ENCODE measurements at regions not wholly inside any gene's neighbourhood (a gene's known extent, or its start where the extent isn't known, plus 50 kb on each side); places are given as distances from the start of the nearest gene placed in this dataset.

DNA sequence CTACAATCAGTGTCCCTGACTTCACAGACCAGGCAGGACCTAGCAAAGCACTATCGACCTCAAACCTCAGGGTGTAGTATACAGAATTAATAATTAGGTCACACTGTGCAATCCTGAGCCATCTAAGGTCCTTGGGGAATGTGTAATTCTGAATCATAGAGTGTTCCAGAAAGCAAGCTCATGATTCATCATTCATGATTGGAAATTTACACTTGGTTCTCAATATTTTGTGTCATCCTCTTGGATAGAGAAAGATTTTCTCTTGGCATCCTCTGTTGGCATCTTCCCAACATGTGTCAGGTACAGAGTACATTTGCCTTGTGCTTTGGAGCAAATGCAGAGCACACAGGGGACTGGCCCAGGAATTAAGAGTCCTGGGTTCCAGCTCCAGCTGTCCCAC lies 245.0 kb upstream of the NT5C1B start:
- intact Hi-C loops (cut with DNase I): no loop called here
- no peak for TF ChIP-seq POLR2A (IDR thresholded peaks at IDR 0.05)
- TF ChIP-seq EP300 (IDR thresholded peaks at IDR 0.05): no peak
- no peak for TF ChIP-seq CTCF (IDR thresholded peaks at IDR 0.05)
- Histone ChIP-seq H3K9me3 (no peaks in the 10 kb centered on the region), H3K4me1 (ENCODE audit: insufficient read depth) (peaks cover 4% of the 10 kb centered on the region), H3K36me3 (no peaks in the 10 kb centered on the region), H3K27ac (no peak overlapping the region), H3K27me3 (no peaks in the 10 kb centered on the region), H3K4me3 (no peak overlapping the region)
- DNase-seq: no peak
- 87 to 92% (median 90%) methylated on average over 1 of the region's 1 CpG for WGBS, 3 donors

DNA sequence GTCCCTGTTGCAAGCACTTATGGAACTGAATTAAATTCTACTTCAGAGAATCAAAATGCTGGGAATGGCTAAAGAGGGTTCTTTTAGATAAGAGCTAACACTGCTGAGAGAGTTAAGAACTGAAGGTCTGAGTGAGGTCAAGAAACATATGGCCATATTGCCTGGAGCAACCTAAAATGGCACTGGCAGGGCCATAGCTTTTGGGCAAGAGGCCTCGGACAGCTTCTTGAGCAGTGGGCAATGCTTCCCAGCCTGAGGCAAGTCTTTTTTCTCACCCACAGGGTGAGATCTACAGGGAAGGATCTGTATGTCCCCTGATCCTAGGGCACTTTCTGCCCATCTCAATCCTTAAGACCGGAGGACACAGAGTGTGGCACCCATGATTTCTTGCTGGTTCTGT lies 244.6 kb upstream of the NT5C1B start:
- intact Hi-C loops (cut with DNase I): no loop called here
- no peak for DNase-seq
- Histone ChIP-seq H3K27ac (no peak overlapping the region), H3K27me3 (no peaks in the 10 kb centered on the region), H3K4me1 (ENCODE audit: insufficient read depth) (peaks cover 4% of the 10 kb centered on the region), H3K36me3 (no peaks in the 10 kb centered on the region), H3K9me3 (no peaks in the 10 kb centered on the region), H3K4me3 (no peak overlapping the region)
- TF ChIP-seq POLR2A (IDR thresholded peaks at IDR 0.05): no peak
- TF ChIP-seq CTCF (IDR thresholded peaks at IDR 0.05): no peak
- no peak for TF ChIP-seq EP300 (IDR thresholded peaks at IDR 0.05)
- WGBS, 3 donors: 95 to 98% (median 97%) methylated on average over 2 of the region's 2 CpGs

GRCh38 chr2:18831916-18832510 lies 242.6 kb upstream of the NT5C1B start:
- Histone ChIP-seq H3K27ac (no peak overlapping the region), H3K4me3 (no peak overlapping the region), H3K27me3 (no peaks in the 10 kb centered on the region), H3K4me1 (ENCODE audit: insufficient read depth) (peaks cover 4% of the 10 kb centered on the region), H3K9me3 (no peaks in the 10 kb centered on the region), H3K36me3 (no peaks in the 10 kb centered on the region)
- no peak for DNase-seq
- no peak for TF ChIP-seq EP300 (IDR thresholded peaks at IDR 0.05)
- TF ChIP-seq CTCF (IDR thresholded peaks at IDR 0.05): no peak
- TF ChIP-seq POLR2A (IDR thresholded peaks at IDR 0.05): no peak
- intact Hi-C loops (cut with DNase I): no loop called here
- WGBS, 3 donors: 8 to 27% (median 15%) methylated on average over 2 of the region's 2 CpGs

GRCh38 chr2:18830962-18831361 lies 241.6 kb upstream of the NT5C1B start:
- no peak for DNase-seq

More at GRCh38 chr2:18830962-18831361, 241.6 kb upstream of the NT5C1B start:
- Histone ChIP-seq H3K27ac (no peak overlapping the region), H3K9me3 (no peaks in the 10 kb centered on the region), H3K4me1 (ENCODE audit: insufficient read depth) (peaks cover 4% of the 10 kb centered on the region), H3K27me3 (no peaks in the 10 kb centered on the region), H3K4me3 (no peak overlapping the region), H3K36me3 (no peaks in the 10 kb centered on the region)
- intact Hi-C loops (cut with DNase I): no loop called here
- WGBS, 3 donors: 72 to 84% (median 81%) methylated on average over 1 of the region's 1 CpG
- TF ChIP-seq EP300 (IDR thresholded peaks at IDR 0.05): no peak
- no peak for TF ChIP-seq POLR2A (IDR thresholded peaks at IDR 0.05)
- TF ChIP-seq CTCF (IDR thresholded peaks at IDR 0.05): no peak

Measured in ovary (tissue), 7 donors.